Erythroblast (primary cell): ENCODE measurements at regions not wholly inside any gene's neighbourhood (a gene's known extent, or its start where the extent isn't known, plus 50 kb on each side); places are given as distances from the start of the nearest gene placed in this dataset.

ENCODE experiments used
- GATA1 ChIP-seq: IDR thresholded peaks from 2 replicates; pipeline ENCODE4 v1.6.1; 2011; ENCODE audit warnings: low read depth, mild to moderate bottlenecking, control low read depth, low read length, moderate library complexity
- POLR2A ChIP-seq: IDR thresholded peaks from 2 replicates; pipeline ENCODE4 v1.6.1; 2011; ENCODE audit warnings: mild to moderate bottlenecking, low read length

DNA sequence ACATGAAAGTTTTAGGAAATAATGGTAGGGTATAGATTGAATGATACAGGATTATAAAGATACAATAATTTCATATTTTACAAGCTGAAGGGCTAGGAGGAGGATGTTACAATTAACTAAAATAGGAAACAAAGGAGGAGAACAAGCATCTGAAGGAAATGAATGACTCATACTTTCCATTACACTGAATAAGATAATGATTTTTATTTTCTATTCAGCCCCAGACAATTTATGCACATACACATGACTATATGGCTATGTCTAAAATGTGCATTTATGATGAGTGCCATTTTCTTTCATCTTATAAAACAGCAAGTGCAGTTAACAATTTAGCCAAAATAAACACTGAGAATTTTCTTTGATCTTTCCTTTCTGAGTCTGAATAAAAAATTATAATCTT is 994.6 kb upstream of the ADGRB3 start:
- TF ChIP-seq POLR2A (no peak), GATA1 (no peak)
